Panc1 (cell line): ENCODE measurements at regions not wholly inside any gene's neighbourhood (a gene's known extent, or its start where the extent isn't known, plus 50 kb on each side); places are given as distances from the start of the nearest gene placed in this dataset.

ENCODE experiments used
- POLR2AphosphoS5 ChIP-seq: IDR thresholded peaks from 2 replicates; pipeline ENCODE4 v1.6.1; 2012; ENCODE audit warnings: mild to moderate bottlenecking, low read depth, low read length, moderate library complexity
- TF ChIP-seq, protein P1 (sequence below): fragments of 450-650 bp; IDR thresholded peaks from 2 replicates; pipeline ENCODE4 v1.5.1; 2017; ENCODE audit warnings: mild to moderate bottlenecking

DNA sequence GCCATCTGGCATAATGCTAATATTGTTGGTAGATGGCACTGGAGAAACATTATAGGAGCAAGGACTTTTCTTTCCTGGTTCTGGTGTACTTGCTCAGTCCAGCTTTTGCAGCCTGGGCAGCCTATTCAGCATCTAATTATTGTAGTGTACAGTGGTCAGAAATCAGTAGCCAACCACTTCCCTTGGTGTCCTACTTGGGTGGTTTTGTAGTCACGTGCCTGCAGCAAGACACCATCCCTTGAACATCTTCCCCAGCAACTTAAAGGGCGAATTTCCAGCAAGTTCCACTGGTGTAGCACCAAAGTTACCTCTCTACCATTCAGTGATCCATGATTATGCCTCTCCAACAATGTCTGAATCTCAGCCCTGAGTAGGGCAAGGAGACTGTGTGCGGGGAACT lies 557.6 kb downstream of the SATB2 start:
- TF ChIP-seq, protein P1, sequence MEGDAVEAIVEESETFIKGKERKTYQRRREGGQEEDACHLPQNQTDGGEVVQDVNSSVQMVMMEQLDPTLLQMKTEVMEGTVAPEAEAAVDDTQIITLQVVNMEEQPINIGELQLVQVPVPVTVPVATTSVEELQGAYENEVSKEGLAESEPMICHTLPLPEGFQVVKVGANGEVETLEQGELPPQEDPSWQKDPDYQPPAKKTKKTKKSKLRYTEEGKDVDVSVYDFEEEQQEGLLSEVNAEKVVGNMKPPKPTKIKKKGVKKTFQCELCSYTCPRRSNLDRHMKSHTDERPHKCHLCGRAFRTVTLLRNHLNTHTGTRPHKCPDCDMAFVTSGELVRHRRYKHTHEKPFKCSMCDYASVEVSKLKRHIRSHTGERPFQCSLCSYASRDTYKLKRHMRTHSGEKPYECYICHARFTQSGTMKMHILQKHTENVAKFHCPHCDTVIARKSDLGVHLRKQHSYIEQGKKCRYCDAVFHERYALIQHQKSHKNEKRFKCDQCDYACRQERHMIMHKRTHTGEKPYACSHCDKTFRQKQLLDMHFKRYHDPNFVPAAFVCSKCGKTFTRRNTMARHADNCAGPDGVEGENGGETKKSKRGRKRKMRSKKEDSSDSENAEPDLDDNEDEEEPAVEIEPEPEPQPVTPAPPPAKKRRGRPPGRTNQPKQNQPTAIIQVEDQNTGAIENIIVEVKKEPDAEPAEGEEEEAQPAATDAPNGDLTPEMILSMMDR, result no peak
- TF ChIP-seq POLR2AphosphoS5, result no peak
